Loucy (cell line): ENCODE measurements at regions not wholly inside any gene's neighbourhood (a gene's known extent, or its start where the extent isn't known, plus 50 kb on each side); places are given as distances from the start of the nearest gene placed in this dataset.

Experiments
- EZH2phosphoT487 ChIP-seq: fragments of 200-600 bp; IDR thresholded peaks from 2 replicates; pipeline ENCODE4 v1.6.1; 2018; ENCODE audit warnings: antibody characterized with exemption, mild to moderate bottlenecking, moderate library complexity, borderline replicate concordance
- TF ChIP-seq, protein P1 (sequence below): fragments of 200-600 bp; sonication (generic); conservative IDR thresholded peaks from 2 replicates; pipeline ENCODE4 v1.5.1; 2014; ENCODE audit warnings: mild to moderate bottlenecking, antibody characterized with exemption, low read length

DNA sequence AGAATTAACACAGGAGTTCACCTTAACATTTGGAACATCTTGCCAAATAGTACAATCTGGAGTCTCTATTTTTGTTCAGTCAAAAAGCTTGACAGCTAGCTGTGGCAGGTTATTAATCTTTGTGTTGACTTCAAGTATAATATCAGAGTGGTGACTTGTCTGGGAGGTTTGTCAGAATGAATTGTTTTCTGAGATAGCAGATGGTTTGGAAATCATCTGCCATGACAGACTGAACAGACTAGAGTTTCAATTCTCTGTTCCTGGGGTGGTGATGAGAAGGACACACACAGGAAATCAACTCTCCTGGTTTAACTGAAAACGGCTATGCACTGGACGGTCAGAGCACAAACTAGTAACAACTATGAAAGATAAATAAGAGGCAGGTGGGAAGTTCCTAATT is 203.3 kb upstream of the EMCN start:
- TF ChIP-seq, protein P1, sequence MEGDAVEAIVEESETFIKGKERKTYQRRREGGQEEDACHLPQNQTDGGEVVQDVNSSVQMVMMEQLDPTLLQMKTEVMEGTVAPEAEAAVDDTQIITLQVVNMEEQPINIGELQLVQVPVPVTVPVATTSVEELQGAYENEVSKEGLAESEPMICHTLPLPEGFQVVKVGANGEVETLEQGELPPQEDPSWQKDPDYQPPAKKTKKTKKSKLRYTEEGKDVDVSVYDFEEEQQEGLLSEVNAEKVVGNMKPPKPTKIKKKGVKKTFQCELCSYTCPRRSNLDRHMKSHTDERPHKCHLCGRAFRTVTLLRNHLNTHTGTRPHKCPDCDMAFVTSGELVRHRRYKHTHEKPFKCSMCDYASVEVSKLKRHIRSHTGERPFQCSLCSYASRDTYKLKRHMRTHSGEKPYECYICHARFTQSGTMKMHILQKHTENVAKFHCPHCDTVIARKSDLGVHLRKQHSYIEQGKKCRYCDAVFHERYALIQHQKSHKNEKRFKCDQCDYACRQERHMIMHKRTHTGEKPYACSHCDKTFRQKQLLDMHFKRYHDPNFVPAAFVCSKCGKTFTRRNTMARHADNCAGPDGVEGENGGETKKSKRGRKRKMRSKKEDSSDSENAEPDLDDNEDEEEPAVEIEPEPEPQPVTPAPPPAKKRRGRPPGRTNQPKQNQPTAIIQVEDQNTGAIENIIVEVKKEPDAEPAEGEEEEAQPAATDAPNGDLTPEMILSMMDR, result no peak
- no peak for TF ChIP-seq EZH2phosphoT487
